HEK293T (cell line): ENCODE measurements at regions not wholly inside any gene's neighbourhood (a gene's known extent, or its start where the extent isn't known, plus 50 kb on each side); places are given as distances from the start of the nearest gene placed in this dataset.
"Not testable (repeated sequence)": the region's sequence is repeated elsewhere in the genome, so short reads cannot be mapped to it uniquely, and the experiment has no call there.

Experiments
- CTCF ChIA-PET: fragments of 350-600 bp; formaldehyde crosslinking; extraction: SDS; loops from one replicate; lab custom pipeline; 2021; ENCODE audit warnings: antibody characterized with exemption, inconsistent platforms; lab: Yijun Ruan, JAX
- POLR2A ChIA-PET: fragments of 350-600 bp; formaldehyde crosslinking; extraction: SDS; loops from one replicate; lab custom pipeline; 2020; ENCODE audit warnings: antibody characterized with exemption, inconsistent platforms; lab: Yijun Ruan, JAX
- DNase-seq: peaks from one replicate; pipeline ENCODE4 v3.0.0; 2012; ENCODE audit warnings: mixed read lengths; ENCODE audit errors: extremely low spot score
- ARNT ChIP-seq: fragments of 450-650 bp; IDR thresholded peaks from 2 replicates; pipeline ENCODE4 v1.6.1; 2017; ENCODE audit warnings: mild to moderate bottlenecking
- BHLHE40 ChIP-seq: fragments of 450-650 bp; IDR thresholded peaks from 2 replicates; pipeline ENCODE4 v1.6.1; 2016; ENCODE audit warnings: mild to moderate bottlenecking, moderate library complexity, borderline replicate concordance
- CTBP1 ChIP-seq: fragments of 450-650 bp; IDR thresholded peaks from 2 replicates; pipeline ENCODE4 v1.6.1; 2016; ENCODE audit warnings: borderline replicate concordance
- ELF4 ChIP-seq: fragments of 450-650 bp; IDR thresholded peaks from 2 replicates; pipeline ENCODE4 v1.6.1; 2017; ENCODE audit warnings: antibody characterized with exemption
- FOXA1 ChIP-seq: fragments of 450-650 bp; IDR thresholded peaks from 2 replicates; pipeline ENCODE4 v1.6.1; 2016; ENCODE audit warnings: mild to moderate bottlenecking
- FOXK2 ChIP-seq: fragments of 450-650 bp; IDR thresholded peaks from 2 replicates; pipeline ENCODE4 v1.6.1; 2016; ENCODE audit warnings: mild to moderate bottlenecking
- FOXM1 ChIP-seq: fragments of 450-650 bp; IDR thresholded peaks from 2 replicates; pipeline ENCODE4 v1.6.1; 2017; ENCODE audit warnings: mild to moderate bottlenecking, borderline replicate concordance
- HDGF ChIP-seq: fragments of 450-650 bp; IDR thresholded peaks from 2 replicates; pipeline ENCODE4 v1.6.1; 2017; ENCODE audit warnings: antibody characterized with exemption, borderline replicate concordance
- L3MBTL2 ChIP-seq: fragments of 450-650 bp; conservative IDR thresholded peaks from 2 replicates; pipeline ENCODE4 v1.6.1; 2016; ENCODE audit warnings: mild to moderate bottlenecking
- LEF1 ChIP-seq: fragments of 450-650 bp; IDR thresholded peaks from 2 replicates; pipeline ENCODE4 v1.6.1; 2017; ENCODE audit warnings: mild to moderate bottlenecking, borderline replicate concordance
- NFRKB ChIP-seq: fragments of 450-650 bp; IDR thresholded peaks from 2 replicates; pipeline ENCODE4 v1.6.1; 2016; ENCODE audit warnings: mild to moderate bottlenecking, moderate library complexity
- SP1 ChIP-seq: fragments of 450-650 bp; IDR thresholded peaks from 2 replicates; pipeline ENCODE4 v1.6.1; 2017
- SUZ12 ChIP-seq: fragments of 450-650 bp; IDR thresholded peaks from 2 replicates; pipeline ENCODE4 v1.6.1; 2016; ENCODE audit warnings: mild to moderate bottlenecking
- TARDBP ChIP-seq: fragments of 450-650 bp; IDR thresholded peaks from 2 replicates; pipeline ENCODE4 v1.6.1; 2016
- ZNF384 ChIP-seq: fragments of 450-650 bp; IDR thresholded peaks from 2 replicates; pipeline ENCODE4 v1.6.1; 2016
- TF ChIP-seq, protein P1 (sequence below): fragments of 450-650 bp; IDR thresholded peaks from 2 replicates; pipeline ENCODE4 v1.6.1; 2016

DNA sequence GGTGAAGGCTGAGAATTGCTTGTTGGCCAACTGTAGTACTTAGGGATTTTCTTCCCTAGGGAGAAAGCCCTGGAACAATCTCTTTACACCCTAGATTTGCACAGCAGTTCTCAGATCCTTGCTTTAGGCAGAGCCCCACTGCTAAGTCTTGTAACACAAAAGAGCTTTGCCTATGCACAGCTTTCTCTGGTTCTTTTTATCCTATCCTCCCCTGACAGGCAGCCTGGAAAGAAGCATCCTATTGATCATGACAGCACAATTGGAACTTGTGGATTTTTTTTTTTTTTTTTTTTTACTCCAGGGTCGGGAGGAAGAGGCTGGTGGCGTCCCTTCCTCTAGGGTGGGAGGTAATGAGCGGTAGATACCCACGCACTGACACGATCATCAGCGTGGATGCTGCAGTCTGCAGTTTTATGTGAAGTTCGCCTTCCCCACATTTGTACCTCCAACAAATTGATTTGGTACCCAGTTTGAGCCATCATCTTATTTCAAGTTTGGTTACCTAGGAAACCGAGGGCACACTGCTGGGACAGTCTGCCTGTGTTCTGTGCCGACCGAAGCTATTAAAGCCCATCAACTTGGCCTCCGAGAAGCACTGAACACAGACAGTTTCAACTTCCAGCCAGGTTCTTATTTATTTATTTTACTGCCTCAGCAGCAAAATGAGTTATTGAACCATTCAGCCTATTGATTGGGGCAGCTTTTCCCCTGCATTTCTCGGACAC is 110.1 kb downstream of the NRN1 start:
- ChIA-PET POLR2A (no interaction called here), CTCF (no interaction called here)
- no peak for DNase-seq
- TF ChIP-seq HDGF (no peak), FOXA1 (no peak), SUZ12 (no peak), NFRKB (no peak), TARDBP (no peak), L3MBTL2 (no peak), ZNF384 (no peak), ELF4 (no peak), FOXK2 (no peak), CTBP1 (no peak), SP1 (no peak), FOXM1 (no peak)
- TF ChIP-seq, protein P1, sequence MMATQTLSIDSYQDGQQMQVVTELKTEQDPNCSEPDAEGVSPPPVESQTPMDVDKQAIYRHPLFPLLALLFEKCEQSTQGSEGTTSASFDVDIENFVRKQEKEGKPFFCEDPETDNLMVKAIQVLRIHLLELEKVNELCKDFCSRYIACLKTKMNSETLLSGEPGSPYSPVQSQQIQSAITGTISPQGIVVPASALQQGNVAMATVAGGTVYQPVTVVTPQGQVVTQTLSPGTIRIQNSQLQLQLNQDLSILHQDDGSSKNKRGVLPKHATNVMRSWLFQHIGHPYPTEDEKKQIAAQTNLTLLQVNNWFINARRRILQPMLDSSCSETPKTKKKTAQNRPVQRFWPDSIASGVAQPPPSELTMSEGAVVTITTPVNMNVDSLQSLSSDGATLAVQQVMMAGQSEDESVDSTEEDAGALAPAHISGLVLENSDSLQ, result no peak

DNA sequence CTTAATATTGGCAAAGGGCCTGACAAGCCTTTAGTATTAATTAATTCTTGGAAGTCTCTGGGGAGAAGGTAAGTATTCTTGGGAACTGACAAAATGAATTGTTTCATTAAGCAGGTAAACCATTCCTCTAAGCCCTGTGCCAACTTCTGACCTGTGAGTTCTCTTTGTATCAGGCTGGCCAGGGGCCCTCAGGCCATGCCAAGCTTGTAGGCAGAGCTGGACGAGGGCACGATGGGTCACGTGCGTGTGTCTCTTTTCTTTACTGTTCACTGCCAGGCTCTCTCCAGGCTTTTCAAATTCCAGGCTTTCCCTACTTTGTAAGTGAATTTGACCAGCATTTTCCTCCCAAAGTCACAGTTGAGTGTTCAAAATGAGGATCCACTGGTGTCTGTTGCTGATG is 112.4 kb downstream of the NRN1 start:
- CTCF ChIA-PET, result no interaction called here
- POLR2A ChIA-PET, result no interaction called here
- DNase-seq, result no peak
- TF ChIP-seq LEF1 (no peak), BHLHE40 (no peak), L3MBTL2 (no peak), FOXA1 (no peak), ARNT (no peak)
- TF ChIP-seq, protein P1, result no peak

DNA sequence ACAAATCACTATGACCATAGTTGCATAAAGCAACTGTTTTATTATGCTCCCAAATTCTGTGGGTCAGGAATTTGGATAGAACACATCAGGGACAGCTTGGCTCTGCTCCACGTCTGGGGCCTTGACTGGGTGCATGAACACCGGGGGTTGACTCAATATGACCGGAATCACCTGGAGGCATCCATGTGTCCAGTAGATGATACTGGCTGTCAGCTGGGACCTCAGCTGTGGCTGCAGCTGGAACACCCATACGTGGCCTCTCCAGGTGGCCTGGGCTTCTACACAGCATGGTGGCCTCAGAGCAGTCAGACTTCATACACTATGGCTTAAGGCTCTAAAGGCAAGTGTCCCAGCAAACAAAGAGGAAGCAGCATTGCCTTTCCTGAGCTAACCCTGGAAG is 113.4 kb downstream of the NRN1 start:
- POLR2A ChIA-PET, result no interaction called here
- CTCF ChIA-PET, result no interaction called here
- TF ChIP-seq ELF4, result no peak
- no peak for TF ChIP-seq SUZ12
- TF ChIP-seq ZNF384, result no peak
- no peak for TF ChIP-seq TARDBP
- no peak for TF ChIP-seq ARNT
- no peak for TF ChIP-seq CTBP1
- no peak for TF ChIP-seq LEF1
- no peak for TF ChIP-seq FOXM1
- TF ChIP-seq SP1, result no peak
- DNase-seq, result no peak

DNA sequence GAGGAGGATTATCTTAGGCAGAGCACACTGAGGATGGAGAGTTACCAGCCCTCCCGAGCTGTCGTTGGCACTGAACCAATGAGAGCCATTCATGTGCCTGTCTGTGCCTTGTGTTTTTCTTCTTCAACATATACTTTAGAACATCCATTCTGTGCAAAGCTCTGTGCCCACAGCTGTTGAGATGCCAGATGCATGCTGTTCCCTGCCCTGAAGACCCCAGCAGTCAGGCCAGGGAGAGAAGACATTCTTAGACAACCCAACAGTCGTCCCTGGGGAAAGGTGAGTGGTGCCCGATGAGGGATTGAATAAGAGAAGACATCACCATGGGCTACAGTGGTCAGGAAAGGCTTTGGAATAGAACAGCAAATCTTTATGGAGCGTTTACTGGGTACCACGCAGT is 114.1 kb downstream of the NRN1 start:
- CTCF ChIA-PET, result no interaction called here
- no peak for DNase-seq
- POLR2A ChIA-PET, result interaction anchor here (1.1 kb wide), 1 partner anchor 103 kb away, joined by 3 read pairs; no protein-coding TSS in a partner anchor
- TF ChIP-seq BHLHE40 (no peak), NFRKB (no peak), CTBP1 (no peak), ARNT (no peak), TARDBP (no peak), L3MBTL2 (no peak)

DNA sequence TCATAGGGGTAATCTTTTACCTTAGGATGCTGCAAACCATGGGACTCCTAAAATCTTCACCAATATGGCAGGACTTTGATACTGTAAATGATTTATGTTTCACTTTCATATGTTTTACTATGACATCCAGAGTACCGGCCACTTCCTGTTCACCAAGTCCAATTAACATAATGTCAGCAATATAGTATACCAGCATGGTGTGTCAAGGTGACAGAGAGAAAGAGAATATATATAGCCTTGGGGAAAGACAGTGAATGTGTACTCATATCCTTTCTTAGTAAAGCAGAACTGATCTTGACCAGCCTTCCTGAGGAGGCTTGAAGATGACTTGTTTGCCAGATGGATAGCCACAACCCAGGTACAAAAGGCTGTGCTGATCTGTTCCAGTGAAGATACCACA is 127.9 kb downstream of the NRN1 start:
- CTCF ChIA-PET, result no interaction called here
- POLR2A ChIA-PET, result no interaction called here
- no peak for TF ChIP-seq CTBP1
- no peak for TF ChIP-seq ZNF384
- DNase-seq, result no peak

DNA sequence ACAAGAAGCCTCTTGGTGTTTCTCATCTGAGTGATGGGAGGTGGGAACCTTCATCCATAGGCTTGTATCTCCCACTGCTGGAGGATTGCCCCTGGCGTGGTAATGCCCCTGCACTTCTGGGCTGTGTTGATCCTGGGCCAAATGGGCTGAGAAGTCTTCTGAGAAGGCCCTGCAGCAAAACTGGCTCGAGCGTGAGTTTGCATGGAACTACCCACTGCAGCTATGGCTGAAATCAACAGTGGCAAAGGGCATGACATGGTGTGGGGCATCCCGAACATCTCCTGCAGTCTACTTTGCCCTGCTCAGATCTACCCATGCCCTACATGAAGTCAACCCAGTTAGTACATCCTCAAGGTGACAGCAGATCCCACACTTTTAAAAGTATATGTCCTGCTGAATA is 130.6 kb downstream of the NRN1 start:
- POLR2A ChIA-PET, result no interaction called here
- DNase-seq, result no peak
- CTCF ChIA-PET, result no interaction called here
- no peak for TF ChIP-seq ELF4
- TF ChIP-seq LEF1, result no peak
- no peak for TF ChIP-seq BHLHE40
- no peak for TF ChIP-seq ZNF384
- TF ChIP-seq L3MBTL2, result no peak
- TF ChIP-seq FOXA1, result no peak

DNA sequence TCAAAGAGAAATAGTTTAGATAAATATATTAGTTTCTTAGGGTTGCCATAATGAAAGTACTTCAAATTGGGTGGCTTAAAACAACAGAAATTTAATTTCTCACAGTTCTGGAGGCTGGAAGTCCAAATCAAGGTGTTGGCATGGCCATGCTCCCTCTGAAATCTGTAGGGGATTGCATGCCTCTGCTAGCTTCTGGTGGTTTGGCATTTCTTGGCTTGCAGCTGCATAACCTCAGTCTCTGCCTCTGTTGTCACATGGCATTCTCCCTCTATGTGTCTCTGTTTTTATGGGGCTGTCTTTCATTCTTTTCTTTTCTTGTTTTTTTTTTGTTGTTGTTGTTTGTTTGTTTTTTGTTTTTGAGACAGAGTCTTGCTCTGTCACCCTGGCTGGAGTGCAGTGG is 132.7 kb downstream of the NRN1 start:
- DNase-seq, CTCF ChIA-PET, POLR2A ChIA-PET: not testable (repeated sequence)

DNA sequence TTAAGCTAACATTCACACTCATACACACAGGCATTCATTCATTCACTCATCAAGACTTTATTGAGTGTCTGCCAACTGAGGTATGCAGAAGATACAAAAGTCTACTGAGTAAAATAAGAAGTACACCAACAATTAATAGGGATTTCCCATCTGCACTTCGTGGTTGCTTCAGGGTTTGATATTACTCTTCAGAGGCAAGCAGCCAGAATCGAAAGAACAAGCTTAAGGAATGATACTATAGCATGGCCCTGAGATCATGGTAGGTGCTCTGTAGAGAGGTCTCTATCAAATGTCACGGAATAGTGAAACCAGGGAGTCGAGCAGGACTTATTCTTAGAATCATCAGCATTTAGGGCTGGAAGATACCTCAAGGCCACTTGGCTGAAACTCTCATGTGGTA is 135.4 kb downstream of the NRN1 start:
- CTCF ChIA-PET, result no interaction called here

More for the DNA sequence above, 135.4 kb downstream of the NRN1 start:
- TF ChIP-seq FOXM1 (no peak), LEF1 (no peak), CTBP1 (no peak), ELF4 (no peak), HDGF (no peak), FOXA1 (no peak), ARNT (no peak), BHLHE40 (no peak), NFRKB (no peak), SUZ12 (no peak), L3MBTL2 (no peak), FOXK2 (no peak), SP1 (no peak), TARDBP (no peak), ZNF384 (no peak)
- TF ChIP-seq, protein P1, result no peak
- DNase-seq, result no peak
- POLR2A ChIA-PET, result no interaction called here
